Gastrocnemius medialis (tissue), 4 donors: ENCODE measurements at regions not wholly inside any gene's neighbourhood (a gene's known extent, or its start where the extent isn't known, plus 50 kb on each side); places are given as distances from the start of the nearest gene placed in this dataset.

Experiments used
- CTCF ChIP-seq, 5 experiments: fragments of 450-650 bp in 3 of 5; fragments of 200-600 bp in 2 of 5; sonication (generic) in 2 of 5; IDR thresholded peaks in 4 of 5; conservative IDR thresholded peaks in 1 of 5; 1 replicate in 4 of 5; 2 replicates in 1 of 5; pipeline ENCODE4 v1.5.1; 2016 to 2019; ENCODE audit warnings: antibody characterized with exemption in 5 of 5, mild to moderate bottlenecking in 3 of 5, moderate library complexity in 3 of 5
- POLR2A ChIP-seq, 2 donors: fragments of 450-650 bp; IDR thresholded peaks; one replicate each; pipeline ENCODE4 v1.6.1; 2017; ENCODE audit warnings: antibody characterized with exemption in 2 of 2, mild to moderate bottlenecking in 2 of 2, moderate library complexity in 2 of 2

- TF ChIP-seq CTCF (IDR thresholded peaks at IDR 0.05 in 4 of 5, conservative IDR thresholded peaks at IDR 0.05 in 1 of 5) = no peak
- no peak for TF ChIP-seq POLR2A (IDR thresholded peaks at IDR 0.05)
Measured at GRCh38 chr10:61332581-61332980, 120.6 kb downstream of the TMEM26 start.
